ENCODE measurements at regions not wholly inside any gene's neighbourhood (a gene's known extent, or its start where the extent isn't known, plus 50 kb on each side); places are given as distances from the start of the nearest gene placed in this dataset.
"Not testable (repeated sequence)": the region's sequence is repeated elsewhere in the genome, so short reads cannot be mapped to it uniquely, and the experiment has no call there.

DNA sequence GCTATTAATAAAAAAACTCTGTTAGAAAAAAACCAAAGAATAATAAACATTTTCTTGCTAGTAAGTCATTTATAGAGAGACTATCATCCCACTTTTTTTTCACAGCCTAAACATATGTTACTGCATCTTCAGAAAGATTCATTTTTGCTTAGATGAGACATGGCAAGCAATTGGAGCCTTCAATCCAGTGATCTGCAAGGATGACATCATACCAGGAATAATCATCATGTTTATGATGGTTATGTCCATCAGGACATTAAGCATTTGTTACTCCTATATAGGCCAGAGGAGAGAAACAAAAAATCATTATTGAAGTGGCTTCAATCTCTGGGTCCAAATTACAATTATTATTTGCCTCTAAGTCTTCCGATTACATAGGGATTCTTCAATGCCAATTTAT, 626.3 kb upstream of the CCNG1 start:
- DNase-seq: no peak

DNA sequence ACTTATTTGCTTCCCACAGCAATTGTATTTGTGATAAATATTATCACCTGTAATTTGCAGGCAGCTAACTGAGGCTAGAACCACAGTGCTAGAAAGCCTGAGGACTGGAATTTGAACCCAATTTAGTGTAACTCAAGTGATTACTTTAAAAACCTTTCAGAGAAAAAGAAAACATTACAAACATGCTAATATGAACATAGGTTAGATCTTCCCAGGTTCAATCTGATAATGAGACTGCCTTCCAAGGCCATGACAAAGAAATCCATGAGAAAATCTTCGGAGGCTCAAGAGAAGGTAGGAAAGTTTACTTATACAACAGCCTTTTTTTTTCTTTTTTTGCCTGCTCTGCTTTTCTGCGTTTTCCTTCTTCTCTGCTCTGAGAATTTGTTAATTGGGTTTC, 620.6 kb upstream of the CCNG1 start:
- no peak for DNase-seq

DNA sequence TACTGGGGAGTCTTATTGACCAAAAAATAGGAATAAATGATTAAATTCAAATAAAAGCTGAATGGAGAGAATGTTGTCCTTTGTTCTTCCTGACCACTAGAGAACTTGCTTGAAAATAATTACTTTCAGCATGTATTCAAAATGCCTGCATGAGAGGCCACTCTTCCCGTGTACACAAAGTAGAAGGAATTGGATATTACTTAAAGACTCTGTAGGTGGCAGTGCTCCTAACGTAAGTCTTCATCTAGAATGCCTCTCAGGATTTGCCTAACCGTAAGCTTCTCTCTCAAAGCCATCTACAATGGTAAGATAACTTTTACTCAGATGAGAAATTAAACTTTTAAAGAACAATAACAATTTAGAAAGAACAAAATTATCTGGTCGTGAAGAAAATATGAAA, 620.0 kb upstream of the CCNG1 start:
- no peak for DNase-seq

DNA sequence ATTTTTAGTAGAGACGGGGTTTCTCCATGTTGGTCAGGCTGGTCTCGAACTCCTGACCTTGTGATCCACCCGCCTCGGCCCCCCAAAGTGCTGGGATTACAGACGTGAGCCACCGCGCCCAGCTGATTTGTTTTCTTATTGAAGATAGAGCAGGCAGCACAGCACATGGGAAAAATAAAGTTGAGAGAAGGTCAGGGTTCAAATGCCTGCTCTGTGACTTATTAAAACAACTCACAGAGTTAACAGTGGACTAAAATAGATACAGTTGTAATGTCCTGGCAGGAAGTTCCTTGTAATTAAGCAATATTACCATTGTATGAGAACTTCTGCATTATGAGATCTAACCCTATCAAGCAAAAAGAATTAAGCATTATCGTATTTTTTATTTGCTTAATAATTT, 615.7 kb upstream of the CCNG1 start:
- not testable (repeated sequence) for DNase-seq

DNA sequence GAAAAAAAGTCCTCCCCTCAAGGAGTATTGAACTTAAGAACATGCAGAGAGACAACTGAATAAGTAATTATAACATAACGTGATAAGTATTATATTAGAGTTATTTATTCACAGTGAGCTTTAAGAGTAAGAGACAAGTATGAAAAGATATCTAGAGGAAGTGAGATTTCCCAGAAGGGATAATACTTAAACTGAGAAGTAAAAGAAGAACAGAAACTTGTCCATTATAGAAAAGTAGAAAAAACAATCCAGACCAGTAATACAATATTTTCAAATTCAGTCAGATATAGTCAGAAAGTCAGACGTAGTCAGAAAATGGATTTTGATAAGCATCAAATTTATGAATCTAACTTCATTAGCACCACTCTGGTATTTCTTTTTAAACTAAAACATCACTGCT, 613.0 kb upstream of the CCNG1 start:
- DNase-seq: no peak

DNA sequence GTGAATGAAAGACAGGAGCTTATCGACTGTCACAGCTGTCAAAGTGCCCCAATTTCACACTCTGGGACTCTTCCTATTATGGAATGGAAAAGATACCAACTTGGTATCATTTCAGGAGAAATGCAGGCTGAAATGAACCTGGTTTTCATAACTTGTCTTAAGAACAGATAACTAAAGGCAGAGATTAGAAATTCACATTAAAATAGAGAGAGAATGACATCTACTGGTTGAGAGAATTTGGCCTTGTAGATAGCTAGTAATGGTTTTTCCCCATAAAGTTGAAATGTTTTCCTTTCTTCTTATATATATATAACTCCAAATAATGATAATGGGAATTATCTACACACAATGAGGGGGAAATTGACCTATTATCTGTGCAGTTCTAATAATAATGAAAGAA, 600.2 kb upstream of the CCNG1 start:
- DNase-seq: no peak

DNA sequence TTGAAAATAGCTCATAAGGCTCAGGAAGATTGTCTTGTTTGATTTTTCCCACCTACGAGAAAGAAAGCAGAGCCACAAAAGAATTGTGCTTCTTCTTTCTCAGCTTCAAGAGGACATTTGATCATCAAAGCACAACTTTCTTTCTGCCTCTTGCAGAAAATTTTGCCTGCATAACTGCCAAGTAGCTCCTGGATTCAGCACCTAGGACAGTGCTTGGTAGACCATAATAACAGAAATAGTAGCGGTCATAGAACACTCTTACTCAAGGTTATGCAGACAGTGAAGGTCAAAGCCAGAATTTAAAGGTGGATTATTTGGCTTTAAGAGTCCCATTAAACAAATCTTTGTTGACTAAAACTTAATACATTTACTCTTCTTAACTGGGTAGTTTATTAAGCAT, 594.7 kb upstream of the CCNG1 start:
- no peak for DNase-seq

DNA sequence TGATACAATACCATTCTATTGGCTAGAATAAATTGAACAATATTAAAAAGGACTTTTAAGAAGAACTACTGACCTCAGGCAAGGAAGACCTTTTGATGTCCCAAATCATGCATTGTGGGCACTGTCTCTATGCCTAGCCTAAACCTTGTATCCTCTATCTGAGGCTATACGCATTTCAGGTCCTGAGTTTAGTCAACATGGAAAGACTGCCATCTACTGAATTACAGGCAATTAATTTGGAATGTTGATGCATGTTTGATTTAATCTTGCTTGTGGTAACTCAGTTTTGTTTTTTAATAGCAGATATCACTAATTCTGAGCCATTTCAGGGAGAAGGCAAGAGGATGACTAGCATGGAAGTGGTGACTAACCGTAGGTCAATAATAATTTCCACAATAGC, 585.3 kb upstream of the CCNG1 start:
- DNase-seq: no peak

DNA sequence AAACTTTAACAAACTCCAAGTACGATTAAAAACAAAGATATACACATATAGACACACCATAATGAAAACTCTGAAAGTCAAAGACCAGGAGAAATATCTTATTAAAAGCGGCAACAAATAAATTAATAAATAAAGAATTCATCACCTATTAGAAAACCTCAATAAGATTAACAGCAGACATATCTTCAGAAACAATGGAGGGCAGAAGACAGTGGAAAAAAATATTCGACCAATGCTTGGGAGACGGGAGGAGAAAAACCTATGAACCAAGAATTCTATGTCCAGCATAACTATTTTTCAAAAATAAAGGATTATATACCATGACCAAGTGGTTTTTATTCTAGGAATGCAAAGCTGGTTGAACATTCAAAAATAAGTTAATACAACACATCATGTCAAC, 578.6 kb upstream of the CCNG1 start:
- DNase-seq: no peak

DNA sequence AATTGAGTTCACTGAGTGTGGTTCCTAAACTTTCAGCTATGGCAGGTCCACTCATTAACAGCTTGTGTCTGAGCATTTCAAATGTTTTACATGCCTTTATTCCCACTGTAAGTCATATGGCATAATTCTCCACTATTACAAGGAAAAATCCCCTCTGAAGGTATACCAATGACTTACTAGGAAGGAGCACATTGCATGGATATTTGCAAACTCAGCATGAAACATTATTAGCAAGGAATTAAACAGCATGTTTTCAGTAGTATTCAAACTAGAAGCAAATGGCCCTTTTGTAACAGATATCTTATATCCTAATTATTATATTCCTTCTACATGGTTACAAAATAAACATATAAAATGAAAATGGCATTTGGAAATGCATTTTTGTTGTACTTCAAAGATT, 566.4 kb upstream of the CCNG1 start:
- DNase-seq: no peak

DNA sequence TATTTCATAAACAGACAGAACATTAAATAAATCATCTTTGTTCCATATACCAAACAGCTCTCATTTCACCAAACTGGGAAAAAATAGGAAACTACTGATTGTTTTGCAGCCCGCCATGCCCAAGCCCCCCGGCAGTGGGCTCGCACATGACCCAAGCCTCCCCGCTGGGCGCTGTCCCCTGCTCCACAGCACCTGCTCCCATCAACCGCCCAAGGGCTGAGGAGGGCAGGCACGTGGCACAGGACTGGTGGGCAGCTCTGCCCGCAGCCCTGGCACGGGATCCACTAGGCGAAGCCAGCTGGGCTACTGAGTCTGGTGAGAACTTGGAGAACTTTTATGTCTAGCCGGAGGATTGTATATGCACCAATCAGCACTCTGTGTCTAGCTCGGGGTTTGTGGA, 554.8 kb upstream of the CCNG1 start:
- no peak for DNase-seq

DNA sequence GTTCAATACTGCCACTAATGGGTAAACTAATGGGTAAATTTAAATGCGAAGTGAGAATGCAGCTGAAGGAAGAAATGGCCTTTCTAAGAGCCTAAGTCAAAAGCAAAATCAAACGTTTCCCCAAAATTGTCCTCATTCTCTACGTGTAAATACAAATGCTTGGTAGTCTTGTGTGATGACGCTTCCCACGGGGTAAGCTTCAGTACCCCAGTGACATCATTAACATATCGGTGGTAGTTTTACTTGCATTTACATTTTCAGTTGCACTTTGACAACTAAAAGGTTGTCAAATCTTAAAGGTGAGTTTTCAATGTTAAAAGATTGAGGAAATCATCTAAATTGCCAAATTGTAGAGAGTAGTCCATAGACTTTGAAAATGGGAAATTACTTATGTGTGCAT, 550.7 kb upstream of the CCNG1 start:
- DNase-seq: no peak

DNA sequence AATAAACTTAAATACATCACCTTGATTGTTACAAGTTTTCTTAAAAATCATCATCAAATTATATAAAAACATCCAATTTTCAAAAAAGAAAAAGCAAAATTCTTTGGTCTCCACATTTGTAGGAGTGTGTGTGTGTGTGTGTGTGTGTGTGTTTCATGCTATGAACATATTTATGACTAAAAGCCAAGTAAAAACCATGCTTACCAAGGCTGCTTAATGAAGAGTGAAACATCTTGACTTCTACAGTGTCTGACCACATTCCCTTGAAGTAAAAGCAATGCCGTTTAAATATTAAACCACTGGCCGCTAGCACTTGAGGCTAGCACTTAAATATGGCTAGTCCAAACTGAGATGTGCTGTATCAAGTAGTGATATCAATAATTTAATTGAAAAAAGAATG, 549.1 kb upstream of the CCNG1 start:
- no peak for DNase-seq

DNA sequence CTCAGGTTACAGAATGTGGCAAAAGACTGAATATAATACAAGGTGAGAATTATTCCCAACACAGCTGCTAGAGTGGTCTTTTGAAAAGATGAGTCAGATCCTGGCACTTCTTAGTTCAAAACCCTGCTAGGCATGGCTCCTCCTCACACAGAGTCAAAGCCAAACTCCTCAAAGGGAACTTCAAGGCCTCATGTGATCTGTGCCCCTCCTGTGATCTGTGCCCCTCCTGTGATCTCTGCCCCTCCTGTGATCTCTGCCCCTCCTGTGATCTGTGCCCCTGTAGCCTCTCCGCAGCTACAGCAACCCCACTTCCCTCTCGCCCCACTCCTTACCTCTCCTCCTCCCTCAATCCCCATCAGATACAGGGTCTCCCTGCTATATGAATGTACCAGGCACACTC, 525.5 kb upstream of the CCNG1 start:
- DNase-seq: no peak

DNA sequence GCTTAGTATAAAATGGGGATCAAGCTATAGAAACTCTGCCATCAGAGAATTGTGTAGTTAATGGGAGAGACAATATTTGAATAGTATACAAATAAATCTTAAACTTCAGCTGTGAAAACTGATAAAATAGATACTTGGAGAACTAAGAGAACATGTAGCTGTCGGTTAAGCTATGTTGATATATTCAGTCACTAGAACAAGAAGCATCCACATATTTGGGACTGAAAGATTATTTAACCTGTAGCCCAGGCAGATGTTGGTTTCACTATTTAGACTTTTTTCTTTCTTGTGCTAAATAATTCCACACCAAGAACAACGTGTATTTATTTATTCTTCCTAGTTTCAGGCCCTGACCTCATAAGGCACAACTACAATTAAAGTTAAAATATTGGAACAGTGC, 521.0 kb upstream of the CCNG1 start:
- DNase-seq: no peak

DNA sequence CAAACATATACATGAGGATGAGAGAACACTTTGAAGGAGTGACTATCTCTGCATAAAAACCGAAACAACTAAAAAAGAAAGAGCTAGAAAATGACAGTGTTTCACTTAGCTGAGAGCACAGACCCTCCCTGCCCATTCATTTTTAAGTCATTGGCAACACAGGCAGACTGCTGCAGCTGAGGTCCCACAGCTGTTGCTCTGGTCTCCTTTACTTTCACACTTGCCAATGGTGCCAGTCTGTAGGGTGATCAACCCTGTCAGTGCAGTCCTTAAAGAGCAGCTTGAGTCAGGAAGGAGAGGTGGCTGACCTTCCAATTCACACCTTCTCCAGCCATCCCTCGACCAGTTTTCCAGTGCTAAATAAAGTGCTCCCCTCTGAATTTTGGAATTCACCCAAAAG, 508.3 kb upstream of the CCNG1 start:
- no peak for DNase-seq

DNA sequence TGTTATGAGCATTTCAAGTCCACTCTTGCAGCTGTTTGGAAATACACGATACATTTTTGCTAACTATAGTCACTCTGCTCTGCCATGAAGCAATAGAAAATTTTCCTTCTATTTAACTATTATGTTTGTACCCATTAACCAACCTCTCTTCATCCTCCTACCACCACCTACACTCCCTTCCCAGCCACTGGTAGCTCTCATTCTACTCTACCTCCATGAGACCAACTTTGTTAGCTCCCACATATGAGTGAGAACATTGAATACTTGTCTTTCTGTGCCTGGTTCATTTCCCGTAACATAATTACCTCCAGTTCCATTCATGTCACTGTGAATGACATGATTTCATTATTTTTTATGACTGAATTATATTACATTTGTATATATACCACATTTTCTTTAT, 505.9 kb upstream of the CCNG1 start:
- DNase-seq: no peak

DNA sequence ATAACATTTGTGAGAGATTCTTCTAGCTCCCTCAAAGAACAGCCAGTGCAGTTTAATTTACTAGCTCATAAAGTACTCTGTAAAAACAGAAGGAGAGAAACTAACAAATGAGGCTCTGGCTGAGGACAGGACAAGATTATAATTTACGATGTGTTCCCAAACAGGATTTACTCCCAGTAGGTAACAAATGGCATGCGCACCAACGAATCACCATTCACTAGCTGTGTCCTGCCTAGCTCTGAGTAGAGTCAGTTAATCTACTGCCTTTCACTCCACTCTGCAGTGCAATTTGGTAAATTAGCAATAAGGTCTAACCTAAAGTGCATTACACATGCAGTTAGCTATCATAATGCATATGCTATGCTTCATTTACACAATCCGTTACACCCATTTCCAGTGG, 497.4 kb upstream of the CCNG1 start:
- DNase-seq: no peak

DNA sequence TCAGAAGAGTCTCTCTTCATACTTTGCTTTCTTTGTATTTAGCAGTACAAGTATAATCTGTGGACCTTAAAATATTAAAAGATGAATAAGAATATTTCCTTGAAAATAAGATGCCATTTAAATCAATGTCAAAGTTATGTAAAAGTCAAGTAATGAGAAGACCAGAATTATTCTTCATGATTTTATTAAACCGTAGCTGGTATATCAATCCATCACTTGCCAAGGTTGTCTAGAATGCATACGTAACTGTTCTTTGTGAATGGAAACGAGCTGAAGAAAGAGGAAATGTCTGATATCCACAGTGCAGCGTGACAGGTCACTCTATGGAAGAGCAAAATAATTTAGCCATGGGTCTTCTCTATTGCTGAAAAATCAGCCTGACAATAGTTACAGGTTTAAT, 488.7 kb upstream of the CCNG1 start:
- DNase-seq: no peak

DNA sequence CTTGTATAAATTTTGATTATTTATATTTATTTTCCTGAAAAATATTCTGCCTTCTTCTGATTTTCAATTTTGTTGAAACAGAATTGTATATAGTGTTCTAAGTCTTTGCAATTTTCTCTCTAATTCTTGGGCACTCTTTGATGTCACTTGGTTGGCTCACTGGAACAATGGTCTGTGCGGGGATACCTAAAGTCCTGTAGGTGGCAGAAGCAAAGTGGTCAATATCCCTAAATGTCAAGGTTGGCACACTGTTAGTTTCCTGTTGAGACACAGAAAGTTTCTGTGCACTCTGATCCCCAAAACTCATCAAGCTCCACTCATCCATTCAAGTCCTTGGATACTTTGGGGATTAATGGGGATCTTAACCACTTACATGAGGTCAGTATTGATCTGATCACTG, 480.8 kb upstream of the CCNG1 start:
- no peak for DNase-seq

DNA sequence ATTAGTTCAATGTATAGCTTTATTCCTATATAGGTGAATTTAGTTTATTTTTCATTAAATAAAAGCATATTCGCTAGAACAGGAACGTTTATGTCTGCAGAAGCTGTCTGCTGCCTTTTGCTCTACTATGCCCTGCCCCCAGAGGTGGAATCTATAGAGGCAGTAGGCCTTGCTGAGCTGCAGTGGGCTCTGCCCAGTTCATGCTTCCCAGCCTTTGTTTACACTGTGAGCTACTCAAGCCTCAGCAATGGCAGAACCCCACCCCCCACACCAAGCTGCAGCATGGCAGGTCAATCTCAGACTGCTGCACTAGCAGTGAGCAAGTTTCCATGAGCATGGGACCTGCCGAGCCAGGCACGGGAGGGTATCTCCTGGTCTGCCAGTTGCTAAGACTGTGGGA, 473.3 kb upstream of the CCNG1 start:
- DNase-seq: not testable (repeated sequence)

DNA sequence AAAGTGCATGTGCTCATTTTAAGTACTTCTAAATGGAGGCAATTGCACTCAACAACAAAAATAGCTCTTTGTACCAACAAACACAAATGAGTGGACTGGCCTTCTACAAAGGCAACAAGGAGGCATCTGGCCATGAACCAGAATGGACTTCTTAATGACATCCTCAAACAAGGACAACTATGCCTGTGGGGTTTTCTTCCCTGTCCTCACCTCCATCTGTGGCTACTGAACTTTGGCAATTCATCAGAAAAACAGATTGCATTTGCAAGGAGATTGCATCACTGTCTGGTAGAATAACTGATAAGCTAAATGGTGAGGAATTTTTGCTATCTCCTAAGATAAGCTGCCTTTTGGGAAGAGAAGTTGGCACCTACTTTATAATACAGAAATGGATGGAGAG, 447.3 kb upstream of the CCNG1 start:
- no peak for DNase-seq

DNA sequence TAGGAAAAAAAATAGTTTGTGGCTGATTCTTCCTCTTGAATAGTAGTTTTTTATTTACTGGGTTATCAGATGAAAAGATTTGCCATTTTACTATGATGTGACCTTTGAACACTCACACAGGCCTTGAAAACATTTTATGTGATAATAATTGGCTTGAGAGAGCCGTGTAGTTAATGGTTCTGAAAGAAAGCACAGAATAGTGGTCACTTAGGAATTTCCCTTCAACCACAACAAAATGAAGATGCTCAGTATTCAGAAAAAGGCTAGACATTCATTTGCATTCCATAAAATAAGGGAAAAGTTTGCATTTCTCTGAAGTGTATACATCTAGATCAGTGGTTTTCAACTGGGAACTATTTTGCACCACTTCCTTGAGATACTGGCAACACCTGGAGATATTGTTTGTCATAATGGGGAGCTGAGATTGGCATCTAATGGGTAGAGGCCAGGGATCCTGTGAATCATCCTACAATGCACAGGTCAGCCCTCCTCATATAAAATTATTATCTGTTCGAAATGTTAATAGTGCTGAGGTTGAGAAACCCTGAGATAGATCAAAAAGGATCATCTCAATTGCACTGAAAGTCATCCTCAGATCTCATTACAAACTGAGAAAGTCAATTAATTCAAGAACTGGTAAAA, 446.4 kb upstream of the CCNG1 start:
- DNase-seq: no peak

DNA sequence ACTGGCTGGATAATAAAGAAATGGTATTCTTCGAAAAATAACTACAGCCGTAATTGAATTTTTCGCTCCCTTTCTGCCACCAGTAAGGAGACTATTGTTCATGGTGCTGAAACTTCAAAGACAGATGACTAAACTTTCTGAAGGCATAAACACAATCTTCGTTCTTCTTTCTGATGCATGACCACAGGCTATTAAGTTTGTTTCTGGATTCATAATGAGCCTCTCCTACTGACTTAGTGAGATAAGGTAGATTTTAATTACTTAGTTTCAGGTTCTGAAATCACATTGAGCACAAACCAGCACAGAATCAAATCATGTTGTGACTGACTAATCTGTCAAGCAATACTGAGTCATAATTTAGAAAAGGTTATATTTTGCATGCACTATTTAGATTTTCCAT, 441.8 kb upstream of the CCNG1 start:
- DNase-seq: no peak

DNA sequence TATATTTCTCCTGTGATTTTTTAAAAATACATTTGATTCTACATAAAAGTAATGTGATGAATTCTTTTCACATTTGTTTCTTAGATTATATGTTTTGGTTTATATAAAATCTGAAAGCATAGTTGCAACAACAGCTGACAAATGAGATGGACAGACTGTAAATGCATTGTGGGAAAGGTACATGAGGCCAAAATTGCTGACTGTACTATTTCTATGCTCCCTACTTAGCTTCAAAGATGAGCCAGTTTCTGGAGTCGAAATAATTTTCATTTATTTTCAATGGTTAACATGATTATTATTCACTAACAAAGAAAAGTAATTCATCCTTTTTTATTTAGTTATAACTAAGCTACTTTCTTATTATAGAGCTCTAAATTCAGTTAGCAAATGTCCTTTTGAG, 441.3 kb upstream of the CCNG1 start:
- DNase-seq: no peak

DNA sequence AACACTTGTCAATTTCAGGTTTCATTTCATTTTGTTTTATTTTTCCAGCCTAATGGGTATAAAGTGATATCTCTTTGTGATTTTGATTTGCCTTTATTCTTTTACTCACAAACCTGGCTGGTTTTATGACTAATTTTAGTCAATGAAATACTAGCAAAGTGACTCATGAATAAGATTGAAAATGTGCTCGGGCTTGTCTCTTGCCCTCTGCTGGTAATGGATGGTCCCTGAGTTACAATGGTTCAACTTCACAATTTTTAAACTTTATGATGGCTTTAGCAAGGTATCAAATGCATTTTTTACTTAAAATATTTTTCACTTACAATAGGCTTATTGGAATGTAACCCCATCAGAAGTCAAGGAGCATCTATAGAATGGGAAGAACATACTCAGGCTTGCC, 431.4 kb upstream of the CCNG1 start:
- DNase-seq: no peak
